ENCODE measurements at regions not wholly inside any gene's neighbourhood (a gene's known extent, or its start where the extent isn't known, plus 50 kb on each side); places are given as distances from the start of the nearest gene placed in this dataset.

DNA sequence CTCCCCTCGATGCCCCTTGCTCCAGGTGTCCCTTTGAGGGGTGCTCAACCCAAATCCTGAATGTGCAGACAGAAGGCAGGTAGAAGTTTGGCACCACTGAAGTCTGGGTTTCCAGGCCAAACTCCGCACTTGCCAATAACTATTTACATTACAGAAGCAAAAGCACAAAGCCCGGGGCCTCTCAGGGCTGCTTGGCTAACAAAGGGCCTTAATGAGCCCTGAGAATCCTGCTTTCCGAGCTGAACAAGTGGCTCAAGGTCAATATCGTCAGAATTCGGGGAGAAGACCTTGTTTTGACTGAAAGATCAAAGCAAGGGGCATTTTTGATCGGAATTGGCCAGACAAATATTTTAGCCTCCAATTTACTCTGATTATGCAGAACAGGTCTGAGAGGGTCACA lies 189.9 kb downstream of the HERPUD2 start:
- H2BK120ac ChIP-seq (ENCODE audit: low read depth, low read length): no peak overlapping the region
- WGBS, 2 experiments (ENCODE audit: extremely low coverage in 2 of 2, insufficient read length in 1 of 2): 17% methylated on average over 1 of the region's 7 CpGs; no CpG with 5 or more reads in 1 of the 2 experiments
- no peak overlapping the region for H3K9ac ChIP-seq (ENCODE audit: low read depth, low read length)
- no peak overlapping the region for H3K4ac ChIP-seq (ENCODE audit: low read depth, low read length)
- H3K4me2 ChIP-seq (ENCODE audit: low read depth, low read length): no peak overlapping the region
- H3K56ac ChIP-seq (ENCODE audit: extremely low read depth, insufficient read depth, low read length): no peak overlapping the region
- H3K4me1 ChIP-seq (ENCODE audit: control insufficient read depth, insufficient read depth, low read length): no peaks in the 10 kb centered on the region
- H2BK20ac ChIP-seq (ENCODE audit: low read depth, low read length): no peak overlapping the region
- no peak overlapping the region for H4K8ac ChIP-seq (ENCODE audit: low read depth in 2 of 2, low read length in 2 of 2)
- no peak overlapping the region for H2BK15ac ChIP-seq (ENCODE audit: low read depth, low read length)
- BruUV-seq (replicated peaks): no TSS peak
- CTCF ChIA-PET: no interaction called here
- H2AK9ac ChIP-seq (replicated peaks; ENCODE audit: low read depth, low read length, poor library complexity): no peak overlapping the region
- H2AK5ac ChIP-seq (ENCODE audit: low read depth, low read length): no peak overlapping the region
- POLR2A ChIA-PET (ENCODE audit: unreplicated experiment): no interaction called here
- no peak overlapping the region for H3K18ac ChIP-seq (ENCODE audit: low read depth, low read length)
- no peaks in the 10 kb centered on the region for H3K79me1 ChIP-seq (ENCODE audit: low read depth in 1 of 2, low read length in 2 of 2)
- H3K4me3 ChIP-seq (ENCODE audit: insufficient read depth, low read depth, low read length): no peak overlapping the region
- H4K91ac ChIP-seq (ENCODE audit: insufficient read depth, low read depth, low read length): no peak overlapping the region
- H3K23ac ChIP-seq (ENCODE audit: low read depth, low read length): no peak overlapping the region
- H3K27me3 ChIP-seq (ENCODE audit: control insufficient read depth, insufficient read depth, low read length): peaks cover 2% of the 10 kb centered on the region
- H3K9me1 ChIP-seq (ENCODE audit: insufficient read depth, low read length): no peaks in the 10 kb centered on the region
- ATAC-seq (ENCODE audit: low read depth) (no peak), DNase-seq (no peak)
- TF ChIP-seq MAZ (IDR thresholded peaks at IDR 0.05; ENCODE audit: borderline replicate concordance, low read depth, low read length): no peak
- TF ChIP-seq RAD21 (IDR thresholded peaks at IDR 0.05; ENCODE audit: low read length): no peak
- no peak for TF ChIP-seq NFE2L2 (IDR thresholded peaks at IDR 0.05; ENCODE audit: low read depth, low read length)
- TF ChIP-seq POLR2A (IDR thresholded peaks at IDR 0.05; ENCODE audit: low read depth, low read length): no peak
- TF ChIP-seq MAFK (IDR thresholded peaks at IDR 0.05; ENCODE audit: low read depth, low read length): no peak
- TF ChIP-seq BHLHE40 (IDR thresholded peaks at IDR 0.05; ENCODE audit: low read depth, low read length): no peak
- TF ChIP-seq RFX5 (IDR thresholded peaks at IDR 0.05; ENCODE audit: low read depth, low read length): no peak
- no peak for TF ChIP-seq FOS (IDR thresholded peaks at IDR 0.05; ENCODE audit: low read depth, low read length)
- TF ChIP-seq CTCF (conservative IDR thresholded peaks at IDR 0.05; ENCODE audit: low read depth, low read length): no peak
- in situ Hi-C loops (cut with MboI; ENCODE audit: low sequenced_read_pairs): no loop called here
- no peak overlapping the region for H4K5ac ChIP-seq (ENCODE audit: low read depth, low read length)
- no peaks in the 10 kb centered on the region for H4K20me1 ChIP-seq (ENCODE audit: insufficient read depth, low read length)
- no peak overlapping the region for H2BK5ac ChIP-seq (ENCODE audit: low read depth, low read length, poor library complexity, severe bottlenecking)
- H3K27ac ChIP-seq (ENCODE audit: insufficient read depth, low read length): no peak overlapping the region
- H2AFZ ChIP-seq (replicated peaks; ENCODE audit: low read length, poor library complexity): no peak overlapping the region
- no peaks in the 10 kb centered on the region for H3K36me3 ChIP-seq (ENCODE audit: control insufficient read depth, insufficient read depth, low read length)
- intact Hi-C loops (cut with micrococcal nuclease): no loop called here
- dilution Hi-C loops (cut with HindIII; ENCODE audit: low sequenced_read_pairs, unreplicated experiment): no loop called here
- H3K14ac ChIP-seq (replicated peaks; ENCODE audit: low read depth, low read length): no peak overlapping the region
- no peaks in the 10 kb centered on the region for H3K9me3 ChIP-seq (ENCODE audit: control insufficient read depth, insufficient read depth, low read length)

Measured in IMR-90 (cell line).